Stomach (tissue), 4 donors: ENCODE measurements at regions not wholly inside any gene's neighbourhood (a gene's known extent, or its start where the extent isn't known, plus 50 kb on each side); places are given as distances from the start of the nearest gene placed in this dataset.

ENCODE experiments used
- POLR2A ChIP-seq, 4 donors: fragments of 450-650 bp; IDR thresholded peaks; one replicate each; pipeline ENCODE4 v1.6.1; 2016; ENCODE audit warnings: antibody characterized with exemption in 4 of 4, control low read depth in 2 of 4, mild to moderate bottlenecking in 1 of 4, moderate library complexity in 1 of 4
- POLR2AphosphoS5 ChIP-seq, 3 donors: sonication (generic); formaldehyde crosslinking; IDR thresholded peaks; one replicate each; pipeline ENCODE4 v1.6.1; 2016; ENCODE audit warnings: antibody characterized with exemption in 3 of 3
- TF ChIP-seq, protein P1 (sequence below), 7 experiments: fragments of 450-650 bp in 4 of 7; fragments of 200-600 bp in 3 of 7; sonication (generic) in 3 of 7; IDR thresholded peaks; one replicate each; pipeline ENCODE4 v1.5.1; 2016 to 2019; ENCODE audit warnings: antibody characterized with exemption in 7 of 7, control low read depth in 2 of 7, mild to moderate bottlenecking in 1 of 7

DNA sequence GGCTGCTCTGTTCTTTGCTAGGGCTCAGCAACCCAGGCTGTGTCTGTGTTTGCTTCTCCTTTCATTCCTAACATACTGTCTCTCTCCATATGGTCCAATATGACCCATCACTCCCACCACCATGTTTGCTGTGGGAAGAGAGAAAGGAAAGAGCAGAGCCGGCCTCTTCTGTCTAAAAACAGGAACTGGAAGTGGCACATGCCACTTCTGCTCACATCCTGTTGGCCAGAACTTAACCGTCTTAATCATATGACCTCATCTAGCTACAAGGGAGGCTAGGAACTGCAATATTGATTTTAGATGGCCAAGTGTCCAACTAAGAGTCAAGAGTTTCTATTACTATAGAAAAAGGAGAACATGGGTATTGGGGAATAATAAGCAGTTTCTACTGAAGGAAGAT is 212.5 kb upstream of the CHD6 start:
- TF ChIP-seq POLR2AphosphoS5 (IDR thresholded peaks at IDR 0.05) (no peak), POLR2A (IDR thresholded peaks at IDR 0.05) (no peak)
- TF ChIP-seq, protein P1, sequence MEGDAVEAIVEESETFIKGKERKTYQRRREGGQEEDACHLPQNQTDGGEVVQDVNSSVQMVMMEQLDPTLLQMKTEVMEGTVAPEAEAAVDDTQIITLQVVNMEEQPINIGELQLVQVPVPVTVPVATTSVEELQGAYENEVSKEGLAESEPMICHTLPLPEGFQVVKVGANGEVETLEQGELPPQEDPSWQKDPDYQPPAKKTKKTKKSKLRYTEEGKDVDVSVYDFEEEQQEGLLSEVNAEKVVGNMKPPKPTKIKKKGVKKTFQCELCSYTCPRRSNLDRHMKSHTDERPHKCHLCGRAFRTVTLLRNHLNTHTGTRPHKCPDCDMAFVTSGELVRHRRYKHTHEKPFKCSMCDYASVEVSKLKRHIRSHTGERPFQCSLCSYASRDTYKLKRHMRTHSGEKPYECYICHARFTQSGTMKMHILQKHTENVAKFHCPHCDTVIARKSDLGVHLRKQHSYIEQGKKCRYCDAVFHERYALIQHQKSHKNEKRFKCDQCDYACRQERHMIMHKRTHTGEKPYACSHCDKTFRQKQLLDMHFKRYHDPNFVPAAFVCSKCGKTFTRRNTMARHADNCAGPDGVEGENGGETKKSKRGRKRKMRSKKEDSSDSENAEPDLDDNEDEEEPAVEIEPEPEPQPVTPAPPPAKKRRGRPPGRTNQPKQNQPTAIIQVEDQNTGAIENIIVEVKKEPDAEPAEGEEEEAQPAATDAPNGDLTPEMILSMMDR (IDR thresholded peaks at IDR 0.05), result no peak
